ENCODE measurements at regions not wholly inside any gene's neighbourhood (a gene's known extent, or its start where the extent isn't known, plus 50 kb on each side); places are given as distances from the start of the nearest gene placed in this dataset.

DNA sequence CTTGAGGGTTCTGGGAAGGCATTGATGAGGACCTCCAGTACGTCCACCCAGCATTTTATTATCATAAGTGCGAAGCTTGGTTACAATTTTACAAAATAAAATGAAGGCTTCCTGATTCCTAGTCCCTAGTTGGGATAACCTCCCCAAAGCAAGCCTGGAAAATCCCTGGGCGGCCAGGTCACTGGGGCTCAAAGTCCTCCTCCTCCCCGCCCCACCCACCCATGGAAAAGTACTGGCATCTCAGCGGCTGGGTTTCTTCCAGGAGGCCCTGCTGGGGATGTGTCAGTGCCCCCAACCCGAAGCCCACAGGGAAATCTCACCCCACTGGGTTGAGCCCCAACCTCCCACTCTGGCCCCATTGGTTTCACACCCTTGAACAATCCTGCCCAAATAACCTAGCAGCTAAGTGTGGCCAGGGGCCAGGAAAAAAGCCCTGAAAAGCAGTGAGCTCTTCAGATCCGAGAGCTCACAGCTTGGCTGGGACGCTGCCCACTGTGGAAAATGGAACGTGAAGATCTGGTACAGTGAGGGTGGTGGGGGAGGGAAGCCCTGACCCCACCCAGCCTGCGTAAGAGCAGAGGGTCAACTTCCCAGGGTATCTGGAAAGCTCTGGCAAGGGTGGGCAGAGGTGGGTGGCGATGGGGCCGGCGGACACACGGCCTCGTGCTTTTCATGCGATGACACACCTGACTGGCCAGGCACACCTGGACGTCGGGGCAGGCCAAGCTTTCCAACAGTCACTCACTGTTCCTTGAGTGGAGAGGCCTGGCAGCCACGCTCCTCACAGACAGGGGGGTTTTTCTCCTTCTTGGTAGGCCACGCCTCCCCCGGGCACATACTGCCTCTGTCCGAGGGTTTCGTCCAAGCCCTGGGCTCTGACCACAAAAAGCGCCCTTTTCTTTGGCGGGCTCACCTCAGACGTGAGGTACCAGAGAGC lies 324.5 kb downstream of the SOX9 start:
- Histone ChIP-seq H3K4me3 (no peak overlapping the region), H3K27me3 (peaks cover 0 to 11% (median 0%) of the 10 kb centered on the region in 9 donors), H3K9me3 (no peaks in the 10 kb centered on the region), H3K27ac (no peak overlapping the region), H3K4me1 (no peaks in the 10 kb centered on the region), H3K36me3 (no peaks in the 10 kb centered on the region)
- intact Hi-C loops (cut with DNase I) = no loop called here
- DNase-seq = no peak
- TF ChIP-seq, protein P1, sequence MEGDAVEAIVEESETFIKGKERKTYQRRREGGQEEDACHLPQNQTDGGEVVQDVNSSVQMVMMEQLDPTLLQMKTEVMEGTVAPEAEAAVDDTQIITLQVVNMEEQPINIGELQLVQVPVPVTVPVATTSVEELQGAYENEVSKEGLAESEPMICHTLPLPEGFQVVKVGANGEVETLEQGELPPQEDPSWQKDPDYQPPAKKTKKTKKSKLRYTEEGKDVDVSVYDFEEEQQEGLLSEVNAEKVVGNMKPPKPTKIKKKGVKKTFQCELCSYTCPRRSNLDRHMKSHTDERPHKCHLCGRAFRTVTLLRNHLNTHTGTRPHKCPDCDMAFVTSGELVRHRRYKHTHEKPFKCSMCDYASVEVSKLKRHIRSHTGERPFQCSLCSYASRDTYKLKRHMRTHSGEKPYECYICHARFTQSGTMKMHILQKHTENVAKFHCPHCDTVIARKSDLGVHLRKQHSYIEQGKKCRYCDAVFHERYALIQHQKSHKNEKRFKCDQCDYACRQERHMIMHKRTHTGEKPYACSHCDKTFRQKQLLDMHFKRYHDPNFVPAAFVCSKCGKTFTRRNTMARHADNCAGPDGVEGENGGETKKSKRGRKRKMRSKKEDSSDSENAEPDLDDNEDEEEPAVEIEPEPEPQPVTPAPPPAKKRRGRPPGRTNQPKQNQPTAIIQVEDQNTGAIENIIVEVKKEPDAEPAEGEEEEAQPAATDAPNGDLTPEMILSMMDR (IDR thresholded peaks at IDR 0.05) = no peak
- no peak for TF ChIP-seq POLR2A (IDR thresholded peaks at IDR 0.05)
- no peak for ATAC-seq
- 90 to 92% (median 91%) methylated on average over 26 of the region's 26 CpGs for WGBS, 4 donors

DNA sequence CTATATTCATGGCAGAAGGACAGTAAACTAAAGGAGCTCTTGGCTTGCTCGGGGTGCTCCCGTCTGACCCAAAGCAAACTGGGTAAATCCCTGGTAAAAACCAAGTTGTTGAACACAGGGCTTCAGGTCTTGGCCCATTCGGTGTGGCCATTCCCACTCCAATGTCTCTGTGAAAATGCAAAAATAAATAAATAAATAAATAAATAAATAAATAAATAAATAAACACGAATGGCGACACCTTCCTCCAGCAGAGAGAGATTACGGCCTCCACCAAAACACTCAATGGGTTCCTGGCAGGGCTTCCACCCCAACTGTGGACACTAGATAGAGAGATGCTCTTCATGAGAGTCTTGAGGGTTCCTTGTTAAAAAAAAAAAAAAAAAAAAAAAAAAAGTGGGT lies 325.3 kb downstream of the SOX9 start:
- Histone ChIP-seq H3K27ac (no peak overlapping the region), H3K4me3 (no peak overlapping the region), H3K36me3 (no peaks in the 10 kb centered on the region), H3K4me1 (no peaks in the 10 kb centered on the region), H3K9me3 (no peaks in the 10 kb centered on the region), H3K27me3 (peaks cover 0 to 11% (median 0%) of the 10 kb centered on the region in 9 donors)
- WGBS, 4 donors = 91 to 95% (median 94%) methylated on average over 6 of the region's 6 CpGs
- intact Hi-C loops (cut with DNase I) = no loop called here
- DNase-seq (no peak), ATAC-seq (no peak)
- TF ChIP-seq, protein P1 (IDR thresholded peaks at IDR 0.05) = no peak
- no peak for TF ChIP-seq POLR2A (IDR thresholded peaks at IDR 0.05)

DNA sequence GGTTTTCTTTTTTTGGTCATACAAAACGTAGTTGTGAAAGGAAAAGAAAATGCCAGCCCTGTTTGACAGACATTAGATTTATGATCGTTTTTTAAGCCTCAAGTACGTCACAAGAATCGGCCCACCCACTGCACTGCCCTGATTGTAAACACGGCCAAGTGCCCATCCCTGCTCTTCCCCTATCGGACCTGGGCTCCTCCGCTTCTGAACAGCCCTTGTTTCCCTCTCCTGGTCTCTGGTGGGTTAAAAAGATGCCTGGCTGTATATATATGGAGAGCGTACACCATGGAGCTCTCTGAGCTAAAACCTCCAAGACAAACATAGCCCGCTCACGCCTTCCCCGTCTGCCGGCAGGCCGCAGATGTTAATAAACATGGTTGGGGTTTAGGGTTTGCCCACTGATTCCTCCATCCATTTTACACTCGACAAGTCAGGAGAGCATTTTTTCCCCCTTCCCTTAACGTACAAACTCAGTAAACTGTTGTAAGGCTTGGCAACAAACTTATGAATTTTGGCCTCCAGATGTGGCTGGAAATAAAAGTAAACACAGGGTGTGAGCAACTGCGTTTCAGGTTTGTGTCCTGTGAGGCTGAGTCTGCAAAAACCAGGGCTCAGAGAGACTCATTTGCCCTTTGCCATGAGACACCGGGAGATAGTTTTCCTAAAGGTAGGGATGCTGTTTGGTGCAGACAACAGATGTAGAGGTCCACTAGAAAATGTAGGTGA lies 325.9 kb downstream of the SOX9 start:
- no peak for DNase-seq
- no peak overlapping the region for H3K4me3 ChIP-seq
- ATAC-seq = no peak
- H3K27ac ChIP-seq = no peak overlapping the region
- intact Hi-C loops (cut with DNase I) = no loop called here
- H3K36me3 ChIP-seq = no peaks in the 10 kb centered on the region
- WGBS, 4 donors = 84 to 88% (median 86%) methylated on average over 17 of the region's 17 CpGs
- peaks cover 0 to 11% (median 0%) of the 10 kb centered on the region in 9 donors for H3K27me3 ChIP-seq
- no peaks in the 10 kb centered on the region for H3K9me3 ChIP-seq
- H3K4me1 ChIP-seq = no peaks in the 10 kb centered on the region
- TF ChIP-seq, protein P1 (IDR thresholded peaks at IDR 0.05) = no peak
- no peak for TF ChIP-seq POLR2A (IDR thresholded peaks at IDR 0.05)

DNA sequence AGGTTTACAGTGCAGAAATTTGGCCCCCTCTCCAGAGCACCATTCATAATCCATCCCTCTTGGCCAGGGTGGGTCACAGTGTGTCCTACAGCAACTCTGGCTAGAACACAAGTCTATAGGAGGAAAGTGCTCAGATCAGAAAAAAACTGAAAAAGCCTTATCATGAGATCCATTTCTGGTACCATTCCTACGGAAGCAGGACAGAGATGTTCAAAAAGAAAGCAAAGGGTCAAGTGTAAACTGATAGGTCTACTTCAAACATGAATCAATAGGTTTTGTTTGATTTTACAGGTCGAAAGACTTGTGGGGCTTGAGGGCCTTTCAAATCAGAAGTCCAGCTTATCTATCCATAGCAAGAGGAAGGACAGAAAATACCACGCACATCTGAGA lies 326.4 kb downstream of the SOX9 start:
- TF ChIP-seq POLR2A (IDR thresholded peaks at IDR 0.05) = no peak
- TF ChIP-seq, protein P1 (IDR thresholded peaks at IDR 0.05) = no peak

More for the DNA sequence above, 326.4 kb downstream of the SOX9 start:
- ATAC-seq (no peak), DNase-seq (no peak)
- WGBS, 4 donors = 73 to 87% (median 78%) methylated on average over 3 of the region's 3 CpGs
- Histone ChIP-seq H3K27me3 (peaks cover 0 to 11% (median 0%) of the 10 kb centered on the region in 9 donors), H3K9me3 (no peaks in the 10 kb centered on the region), H3K27ac (no peak overlapping the region), H3K36me3 (no peaks in the 10 kb centered on the region), H3K4me3 (no peak overlapping the region), H3K4me1 (no peaks in the 10 kb centered on the region)
- intact Hi-C loops (cut with DNase I) = no loop called here

Data from heart left ventricle (tissue), 16 donors.